GM12872 (cell line): ENCODE measurements at regions not wholly inside any gene's neighbourhood (a gene's known extent, or its start where the extent isn't known, plus 50 kb on each side); places are given as distances from the start of the nearest gene placed in this dataset.

ENCODE experiments used
- CTCF ChIP-seq: IDR thresholded peaks from 3 replicates; pipeline ENCODE4 v1.5.1; 2011; ENCODE audit warnings: low read depth, mild to moderate bottlenecking, low read length, moderate library complexity; ENCODE audit not compliant: insufficient read depth

- TF ChIP-seq CTCF, result no peak
These were observed 89.5 kb upstream of the TMEM170B start for GRCh38 chr6:11448038-11448437.

- no peak for TF ChIP-seq CTCF
These were observed 90.3 kb upstream of the TMEM170B start for GRCh38 chr6:11447265-11447664.

- no peak for TF ChIP-seq CTCF
These were observed 92.4 kb upstream of the TMEM170B start for GRCh38 chr6:11445146-11445545.

GRCh38 chr6:11442495-11442894, 95.1 kb upstream of the TMEM170B start:
- TF ChIP-seq CTCF, result no peak

GRCh38 chr6:11439876-11440275, 97.7 kb upstream of the TMEM170B start:
- no peak for TF ChIP-seq CTCF

- TF ChIP-seq CTCF, result no peak
These were observed 98.5 kb upstream of the TMEM170B start for GRCh38 chr6:11439017-11439420.

GRCh38 chr6:11437824-11438459, 99.6 kb upstream of the TMEM170B start:
- TF ChIP-seq CTCF, result no peak

- no peak for TF ChIP-seq CTCF
These were observed 100.9 kb upstream of the TMEM170B start for GRCh38 chr6:11436508-11437096.
